ENCODE measurements at regions not wholly inside any gene's neighbourhood (a gene's known extent, or its start where the extent isn't known, plus 50 kb on each side); places are given as distances from the start of the nearest gene placed in this dataset.

- no peak for TF ChIP-seq USF1 (IDR thresholded peaks at IDR 0.05; ENCODE audit: borderline replicate concordance, low read depth)
- TF ChIP-seq REST (IDR thresholded peaks at IDR 0.05; ENCODE audit: low read depth, low read length): no peak
- no peak for TF ChIP-seq MEF2A (IDR thresholded peaks at IDR 0.05; ENCODE audit: borderline replicate concordance, low read depth)
- TF ChIP-seq SIN3A (IDR thresholded peaks at IDR 0.05; ENCODE audit: borderline replicate concordance, low read depth, low read length): no peak
- no peak for TF ChIP-seq FOXJ3 (CRISPR knock-in tag; IDR thresholded peaks at IDR 0.05)
- TF ChIP-seq MXI1 (IDR thresholded peaks at IDR 0.05; ENCODE audit: low read depth, low read length): no peak
- no peak for TF ChIP-seq GATA2 (CRISPR knock-in tag; IDR thresholded peaks at IDR 0.05)
- no peak for TF ChIP-seq FOSL2 (IDR thresholded peaks at IDR 0.05; ENCODE audit: borderline replicate concordance, low read depth)
- TF ChIP-seq EP300 (IDR thresholded peaks at IDR 0.05; ENCODE audit: borderline replicate concordance in 1 of 2, low read depth in 1 of 2, low read length in 1 of 2): no peak
- TF ChIP-seq RAD21 (IDR thresholded peaks at IDR 0.05; ENCODE audit: low read length): no peak
- no peak for TF ChIP-seq JUND (IDR thresholded peaks at IDR 0.05)
- no peak for TF ChIP-seq FOXM1 (IDR thresholded peaks at IDR 0.05; ENCODE audit: low read depth)
- no peak for TF ChIP-seq GABPA (IDR thresholded peaks at IDR 0.05; ENCODE audit: low read depth)
- TF ChIP-seq IRF3 (IDR thresholded peaks at IDR 0.05; ENCODE audit: low read depth, low read length): no peak
- no peak for TF ChIP-seq TAF1 (IDR thresholded peaks at IDR 0.05; ENCODE audit: borderline replicate concordance, low read depth, low read length)
- TF ChIP-seq NFIC (IDR thresholded peaks at IDR 0.05; ENCODE audit: borderline replicate concordance): no peak
- Histone ChIP-seq H3K9me2 (no peaks in the 10 kb centered on the region), H3K27ac (ENCODE audit: low read depth in 2 of 2, low read length in 1 of 2) (no peak overlapping the region), H3K4me2 (no peak overlapping the region), H2AFZ (ENCODE audit: low read depth) (no peak overlapping the region), H3K27me3 (ENCODE audit: insufficient read depth) (no peaks in the 10 kb centered on the region), H3K4me1 (ENCODE audit: control insufficient read depth in 1 of 2, insufficient read depth in 2 of 2, low read depth in 1 of 2, low read length in 1 of 2) (no peaks in the 10 kb centered on the region), H3F3A (replicated peaks; ENCODE audit: insufficient read depth) (no peaks in the 10 kb centered on the region), H3K9ac (no peak overlapping the region), H3K79me2 (ENCODE audit: insufficient read depth) (no peaks in the 10 kb centered on the region), H4K20me1 (ENCODE audit: insufficient read depth) (no peaks in the 10 kb centered on the region), H3K4me3 (ENCODE audit: low read depth in 2 of 2, low read length in 1 of 2) (no peak overlapping the region), H3K36me3 (replicated peaks in 1 of 2; ENCODE audit: control insufficient read depth in 1 of 2, insufficient read depth in 2 of 2, low read length in 1 of 2) (no peaks in the 10 kb centered on the region), H3K9me3 (no peaks in the 10 kb centered on the region)
- ChIA-PET POLR2A (no interaction called here), CTCF (no interaction called here)
- DNase-seq: no peak
- 59% methylated on average over 17 of the region's 18 CpGs for WGBS (ENCODE audit: low lambda C conversion rate)
Observed at GRCh38 chr16:50992350-50993032, 158.6 kb downstream of the SALL1 start.

All from SK-N-SH (cell line).